CD4-positive, alpha-beta T cell (primary cell): ENCODE measurements at regions not wholly inside any gene's neighbourhood (a gene's known extent, or its start where the extent isn't known, plus 50 kb on each side); places are given as distances from the start of the nearest gene placed in this dataset.

Source experiments
- ATAC-seq: fragments of 200-7000 bp; cut with Tn5 transposase; one replicate; pipeline ENCODE4 v1.10.0; 2022; ENCODE audit warnings: mild to moderate bottlenecking; ENCODE audit not compliant: poor library complexity
- CTCF ChIA-PET: fragments of 350-600 bp; sonication (Branson Sonifier 250); formaldehyde crosslinking; loops from one replicate; lab custom pipeline; 2021; ENCODE audit warnings: antibody characterized with exemption, inconsistent platforms; lab: Charles Lee
- POLR2A ChIA-PET: fragments of 350-600 bp; sonication (Branson Sonifier 250); formaldehyde crosslinking; loops from one replicate; lab custom pipeline; 2021; ENCODE audit warnings: antibody characterized with exemption, inconsistent platforms; lab: Charles Lee
- DNase-seq, 14 experiments: peaks; one replicate each; pipeline ENCODE4 v3.0.0-alpha.2; 2013 to 2020; ENCODE audit warnings: mixed read lengths in 2 of 14
- H3K27ac ChIP-seq, 2 donors: one replicate each; pipeline versions ENCODE4 v1.5.1 to v1.7.0; 2013; ENCODE audit warnings: low read length in 2 of 2, low read depth in 1 of 2, mild to moderate bottlenecking in 1 of 2
- H3K27me3 ChIP-seq, 2 experiments: 1 replicate in 1 of 2; 2 replicates in 1 of 2; pipeline versions ENCODE4 v1.6.1 to v1.7.0; 2013; ENCODE audit warnings: low read length in 2 of 2, control low read depth in 1 of 2, mild to moderate bottlenecking in 1 of 2, moderate library complexity in 1 of 2; ENCODE audit not compliant: insufficient read depth in 2 of 2, control insufficient read depth in 1 of 2
- H3K36me3 ChIP-seq: one replicate; pipeline ENCODE4 v1.6.1; 2013; ENCODE audit warnings: low read length, control low read depth; ENCODE audit not compliant: insufficient read depth
- H3K4me1 ChIP-seq: one replicate; pipeline ENCODE4 v1.6.1; 2013; ENCODE audit warnings: low read length, control low read depth; ENCODE audit not compliant: insufficient read depth
- H3K4me3 ChIP-seq: one replicate; pipeline ENCODE4 v1.5.1; 2013; ENCODE audit warnings: mild to moderate bottlenecking, low read length, moderate library complexity
- H3K9me3 ChIP-seq, 2 experiments: 1 replicate in 1 of 2; 2 replicates in 1 of 2; pipeline versions ENCODE4 v1.6.1 to v1.7.0; 2013; ENCODE audit warnings: low read length in 2 of 2, mild to moderate bottlenecking in 2 of 2, control low read depth in 1 of 2, moderate library complexity in 1 of 2; ENCODE audit not compliant: control insufficient read depth in 1 of 2, insufficient read depth in 1 of 2
- H3K27ac Mint-ChIP-seq: one replicate; pipeline ENCODE4 v1.8.0; 2020; ENCODE audit warnings: mixed read lengths
- H3K27me3 Mint-ChIP-seq: one replicate; pipeline ENCODE4 v1.8.0; 2021; ENCODE audit warnings: mixed read lengths
- H3K36me3 Mint-ChIP-seq: one replicate; pipeline ENCODE4 v1.8.0; 2021; ENCODE audit warnings: low read depth, mixed read lengths
- H3K4me1 Mint-ChIP-seq: one replicate; pipeline ENCODE4 v1.8.0; 2021; ENCODE audit warnings: low read depth, mixed read lengths
- H3K4me3 Mint-ChIP-seq: one replicate; pipeline ENCODE4 v1.8.0; 2020; ENCODE audit warnings: mild to moderate bottlenecking, mixed read lengths
- H3K9me3 Mint-ChIP-seq: one replicate; pipeline ENCODE4 v1.8.0; 2020; ENCODE audit warnings: mixed read lengths
- CTCF ChIP-seq: fragments of 200-600 bp; IDR thresholded peaks from one replicate; pipeline ENCODE4 v1.8.0; 2022; ENCODE audit warnings: antibody characterized with exemption, mild to moderate bottlenecking
- intact Hi-C, 2 experiments: fragments of 100-400 bp; cut with DNase I in 1 of 2; cut with micrococcal nuclease in 1 of 2; formaldehyde crosslinking; loops; one replicate each; pipeline versions ENCODE4 v1.15.1 to v1.9.0; 2023 to 2025; cut with DNase I, micrococcal nuclease

GRCh38 chr18:34598120-34598635 lies 111.9 kb upstream of the DTNA start:
- intact Hi-C loops: no loop called here
- Histone ChIP-seq H3K4me3 (no peak overlapping the region), H3K36me3 (no peaks in the 10 kb centered on the region), H3K27ac (no peak overlapping the region), H3K4me1 (no peaks in the 10 kb centered on the region), H3K9me3 (peaks cover 4 to 7% of the 10 kb centered on the region in 2 experiments), H3K27me3 (no peaks in the 10 kb centered on the region)
- no peaks in the 10 kb centered on the region for H3K36me3 Mint-ChIP-seq
- peaks cover 4% of the 10 kb centered on the region for H3K27me3 Mint-ChIP-seq
- H3K9me3 Mint-ChIP-seq: no peaks in the 10 kb centered on the region
- H3K4me3 Mint-ChIP-seq: no peak overlapping the region
- no peaks in the 10 kb centered on the region for H3K4me1 Mint-ChIP-seq
- no peak overlapping the region for H3K27ac Mint-ChIP-seq
- no peak for DNase-seq
- no peak for TF ChIP-seq CTCF
- ChIA-PET POLR2A (no interaction called here), CTCF (no interaction called here)
- ATAC-seq: no peak

- no peaks in the 10 kb centered on the region for H3K36me3 ChIP-seq
- H3K4me1 Mint-ChIP-seq: no peaks in the 10 kb centered on the region
- ChIA-PET POLR2A (no interaction called here), CTCF (no interaction called here)
- no peaks in the 10 kb centered on the region for H3K27me3 ChIP-seq
- TF ChIP-seq CTCF: no peak
- no peaks in the 10 kb centered on the region for H3K36me3 Mint-ChIP-seq
- ATAC-seq (no peak), DNase-seq (no peak)
- no peak overlapping the region for H3K4me3 ChIP-seq
- H3K9me3 Mint-ChIP-seq: no peaks in the 10 kb centered on the region
- H3K27me3 Mint-ChIP-seq: peaks cover 4% of the 10 kb centered on the region
- intact Hi-C loops: no loop called here
- H3K27ac Mint-ChIP-seq: no peak overlapping the region
- H3K4me1 ChIP-seq: no peaks in the 10 kb centered on the region
- no peak overlapping the region for H3K27ac ChIP-seq
- no peak overlapping the region for H3K4me3 Mint-ChIP-seq
- peaks cover 4 to 7% of the 10 kb centered on the region in 2 experiments for H3K9me3 ChIP-seq
These were observed 109.9 kb upstream of the DTNA start for GRCh38 chr18:34600158-34600557.

- CTCF ChIA-PET: no interaction called here
- Mint-ChIP-seq H3K4me3 (no peak overlapping the region), H3K36me3 (no peaks in the 10 kb centered on the region), H3K9me3 (no peaks in the 10 kb centered on the region), H3K4me1 (no peaks in the 10 kb centered on the region), H3K27me3 (peaks cover 4% of the 10 kb centered on the region), H3K27ac (no peak overlapping the region)
- POLR2A ChIA-PET: no interaction called here
- Histone ChIP-seq H3K9me3 (peaks cover 4 to 7% of the 10 kb centered on the region in 2 experiments), H3K4me3 (no peak overlapping the region), H3K4me1 (no peaks in the 10 kb centered on the region), H3K27me3 (no peaks in the 10 kb centered on the region), H3K36me3 (no peaks in the 10 kb centered on the region), H3K27ac (no peak overlapping the region)
- TF ChIP-seq CTCF: no peak
- ATAC-seq (no peak), DNase-seq (no peak)
- intact Hi-C loops: no loop called here
These were observed 109.0 kb upstream of the DTNA start for GRCh38 chr18:34600874-34601656.
